Loucy (cell line): ENCODE measurements at regions not wholly inside any gene's neighbourhood (a gene's known extent, or its start where the extent isn't known, plus 50 kb on each side); places are given as distances from the start of the nearest gene placed in this dataset.

ENCODE experiments used
- CTCF ChIP-seq: fragments of 200-600 bp; sonication (generic); conservative IDR thresholded peaks from 2 replicates; pipeline ENCODE4 v1.5.1; 2014; ENCODE audit warnings: mild to moderate bottlenecking, antibody characterized with exemption, low read length
- EZH2phosphoT487 ChIP-seq: fragments of 200-600 bp; IDR thresholded peaks from 2 replicates; pipeline ENCODE4 v1.6.1; 2018; ENCODE audit warnings: antibody characterized with exemption, mild to moderate bottlenecking, moderate library complexity, borderline replicate concordance

GRCh38 chr2:144834363-144834762, 314.4 kb upstream of the ZEB2 start:
- TF ChIP-seq CTCF (no peak), EZH2phosphoT487 (no peak)
